OCI-LY3 (cell line): ENCODE measurements at regions not wholly inside any gene's neighbourhood (a gene's known extent, or its start where the extent isn't known, plus 50 kb on each side); places are given as distances from the start of the nearest gene placed in this dataset.

Experiments used
- EZH2phosphoT487 ChIP-seq: fragments of 200-600 bp; shearing (Covaris generic); IDR thresholded peaks from 2 replicates; pipeline ENCODE4 v1.6.1; 2018; ENCODE audit warnings: antibody characterized with exemption, mixed run types, low read depth
- TF ChIP-seq, protein P1 (sequence below): fragments of 200-600, 300-600 bp; sonication (generic); IDR thresholded peaks from 2 replicates; pipeline ENCODE4 v1.5.1; 2014; ENCODE audit warnings: antibody characterized with exemption, low read length, low read depth

DNA sequence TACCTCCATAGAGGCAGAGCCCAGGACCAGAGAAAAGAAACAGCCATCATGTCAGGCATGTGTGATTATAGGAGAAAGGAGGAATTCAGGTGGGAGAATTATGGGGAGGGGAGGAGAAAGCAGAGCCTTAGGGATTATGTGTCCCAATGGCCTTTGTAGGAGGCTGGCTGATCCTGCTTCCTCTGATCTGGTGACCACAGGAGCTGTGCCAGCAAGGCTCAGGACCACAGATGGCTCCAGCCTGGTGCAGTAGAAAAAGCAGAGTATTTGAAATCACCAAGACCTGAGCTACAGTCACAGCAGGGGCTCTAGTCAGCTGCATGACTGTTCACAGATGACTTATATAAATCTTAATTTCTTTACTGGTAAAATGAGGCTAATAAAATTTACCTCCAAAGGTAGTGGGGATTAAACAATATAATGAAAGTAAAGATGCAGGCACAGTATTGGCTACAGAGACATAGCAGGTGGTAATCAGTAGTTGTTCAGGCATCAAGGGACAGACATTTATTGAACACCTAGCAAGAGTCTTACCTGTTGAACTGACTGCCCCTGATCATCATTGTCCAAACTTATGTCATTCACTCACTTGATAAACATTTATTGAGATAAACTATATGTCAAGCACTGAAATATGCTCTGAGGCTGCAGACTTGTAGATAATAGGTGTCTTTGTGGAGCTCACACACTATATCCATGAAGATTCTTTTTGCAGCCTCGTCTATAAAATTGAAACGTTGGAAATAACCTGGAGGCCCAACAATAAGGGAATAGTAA, 121.3 kb downstream of the MYCN start:
- TF ChIP-seq, protein P1, sequence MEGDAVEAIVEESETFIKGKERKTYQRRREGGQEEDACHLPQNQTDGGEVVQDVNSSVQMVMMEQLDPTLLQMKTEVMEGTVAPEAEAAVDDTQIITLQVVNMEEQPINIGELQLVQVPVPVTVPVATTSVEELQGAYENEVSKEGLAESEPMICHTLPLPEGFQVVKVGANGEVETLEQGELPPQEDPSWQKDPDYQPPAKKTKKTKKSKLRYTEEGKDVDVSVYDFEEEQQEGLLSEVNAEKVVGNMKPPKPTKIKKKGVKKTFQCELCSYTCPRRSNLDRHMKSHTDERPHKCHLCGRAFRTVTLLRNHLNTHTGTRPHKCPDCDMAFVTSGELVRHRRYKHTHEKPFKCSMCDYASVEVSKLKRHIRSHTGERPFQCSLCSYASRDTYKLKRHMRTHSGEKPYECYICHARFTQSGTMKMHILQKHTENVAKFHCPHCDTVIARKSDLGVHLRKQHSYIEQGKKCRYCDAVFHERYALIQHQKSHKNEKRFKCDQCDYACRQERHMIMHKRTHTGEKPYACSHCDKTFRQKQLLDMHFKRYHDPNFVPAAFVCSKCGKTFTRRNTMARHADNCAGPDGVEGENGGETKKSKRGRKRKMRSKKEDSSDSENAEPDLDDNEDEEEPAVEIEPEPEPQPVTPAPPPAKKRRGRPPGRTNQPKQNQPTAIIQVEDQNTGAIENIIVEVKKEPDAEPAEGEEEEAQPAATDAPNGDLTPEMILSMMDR: no peak
- no peak for TF ChIP-seq EZH2phosphoT487
